ENCODE measurements at regions not wholly inside any gene's neighbourhood (a gene's known extent, or its start where the extent isn't known, plus 50 kb on each side); places are given as distances from the start of the nearest gene placed in this dataset.
"Not testable (repeated sequence)": the region's sequence is repeated elsewhere in the genome, so short reads cannot be mapped to it uniquely, and the experiment has no call there.

DNA sequence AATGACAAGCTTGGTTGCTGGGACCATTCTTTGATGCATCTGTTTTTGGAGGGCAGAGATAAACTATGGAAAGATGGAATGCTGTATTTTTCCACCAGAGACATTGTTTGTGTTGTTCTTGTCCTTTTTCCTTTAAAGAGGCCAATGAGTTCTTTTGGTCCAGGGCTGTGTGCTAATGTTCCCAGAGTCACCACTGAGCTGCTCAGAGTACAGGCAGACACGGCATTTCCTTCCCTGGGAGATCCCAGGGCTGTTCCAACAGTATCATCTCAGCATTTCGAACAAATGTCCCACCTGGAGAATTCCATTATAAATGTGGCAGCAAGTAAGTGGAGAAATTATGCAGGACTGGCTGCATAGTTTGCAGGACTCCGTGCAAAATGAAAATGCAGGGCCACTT is 190.6 kb downstream of the IL20RB start:
- Histone ChIP-seq H3K27me3 (ENCODE audit: insufficient read depth, low read length) (no peaks in the 10 kb centered on the region), H3K79me2 (ENCODE audit: insufficient read depth, low read length) (no peaks in the 10 kb centered on the region), H2AFZ (ENCODE audit: low read depth, low read length) (no peak overlapping the region), H4K20me1 (ENCODE audit: insufficient read depth, low read length) (no peaks in the 10 kb centered on the region), H3K36me3 (ENCODE audit: insufficient read depth, low read length) (no peaks in the 10 kb centered on the region), H3K4me2 (ENCODE audit: low read length) (no peak overlapping the region), H3K9me3 (ENCODE audit: insufficient read depth, low read depth, low read length) (no peaks in the 10 kb centered on the region), H3K27ac (ENCODE audit: low read depth, low read length) (no peak overlapping the region), H3K4me1 (ENCODE audit: insufficient read depth, low read length) (no peaks in the 10 kb centered on the region), H3K9ac (ENCODE audit: low read length) (no peak overlapping the region), H3K4me3 (ENCODE audit: insufficient read depth, low read depth, low read length) (no peak overlapping the region)
- FAIRE-seq = no peak
- H3K36me3 Mint-ChIP-seq (ENCODE audit: low read depth, unreplicated experiment) = no peaks in the 10 kb centered on the region
- no peaks in the 10 kb centered on the region for H3K9me3 Mint-ChIP-seq (ENCODE audit: unreplicated experiment)
- TF ChIP-seq, protein P1, sequence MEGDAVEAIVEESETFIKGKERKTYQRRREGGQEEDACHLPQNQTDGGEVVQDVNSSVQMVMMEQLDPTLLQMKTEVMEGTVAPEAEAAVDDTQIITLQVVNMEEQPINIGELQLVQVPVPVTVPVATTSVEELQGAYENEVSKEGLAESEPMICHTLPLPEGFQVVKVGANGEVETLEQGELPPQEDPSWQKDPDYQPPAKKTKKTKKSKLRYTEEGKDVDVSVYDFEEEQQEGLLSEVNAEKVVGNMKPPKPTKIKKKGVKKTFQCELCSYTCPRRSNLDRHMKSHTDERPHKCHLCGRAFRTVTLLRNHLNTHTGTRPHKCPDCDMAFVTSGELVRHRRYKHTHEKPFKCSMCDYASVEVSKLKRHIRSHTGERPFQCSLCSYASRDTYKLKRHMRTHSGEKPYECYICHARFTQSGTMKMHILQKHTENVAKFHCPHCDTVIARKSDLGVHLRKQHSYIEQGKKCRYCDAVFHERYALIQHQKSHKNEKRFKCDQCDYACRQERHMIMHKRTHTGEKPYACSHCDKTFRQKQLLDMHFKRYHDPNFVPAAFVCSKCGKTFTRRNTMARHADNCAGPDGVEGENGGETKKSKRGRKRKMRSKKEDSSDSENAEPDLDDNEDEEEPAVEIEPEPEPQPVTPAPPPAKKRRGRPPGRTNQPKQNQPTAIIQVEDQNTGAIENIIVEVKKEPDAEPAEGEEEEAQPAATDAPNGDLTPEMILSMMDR (IDR thresholded peaks at IDR 0.05; ENCODE audit: insufficient read depth, low read depth, low read length) = no peak
- TF ChIP-seq EZH2 (IDR thresholded peaks at IDR 0.05; ENCODE audit: insufficient read depth, low read length) = no peak
- no peak for DNase-seq (ENCODE audit: low read depth)
- no peak overlapping the region for H3K4me3 Mint-ChIP-seq (ENCODE audit: unreplicated experiment)
- no peak overlapping the region for H3K27ac Mint-ChIP-seq (ENCODE audit: unreplicated experiment)
- no peaks in the 10 kb centered on the region for H3K4me1 Mint-ChIP-seq (ENCODE audit: low read depth, unreplicated experiment)
- H3K27me3 Mint-ChIP-seq (ENCODE audit: low read depth, unreplicated experiment) = no peaks in the 10 kb centered on the region

DNA sequence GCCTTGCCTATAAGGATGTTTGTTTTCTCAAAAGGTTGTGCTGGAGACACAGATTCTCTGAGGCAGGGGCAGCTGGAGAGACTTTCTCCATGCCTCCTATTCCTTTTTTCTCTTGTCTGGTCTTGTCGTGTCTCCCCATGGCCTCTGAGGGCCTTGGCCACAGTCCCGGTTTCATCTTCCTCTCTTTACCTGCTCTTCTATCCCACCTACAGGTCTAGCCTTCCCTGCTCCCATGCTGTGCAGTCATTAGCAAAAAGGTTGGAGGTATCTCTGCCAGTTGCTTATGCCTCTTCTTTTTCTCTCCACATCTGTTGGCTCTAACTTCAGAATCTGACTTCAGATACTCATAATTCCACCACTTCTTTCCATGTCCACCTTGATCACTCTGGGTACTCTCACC is 191.1 kb downstream of the IL20RB start:
- H3K4me3 ChIP-seq (ENCODE audit: insufficient read depth, low read depth, low read length) = no peak overlapping the region
- H3K9me3 ChIP-seq (ENCODE audit: insufficient read depth, low read depth, low read length) = no peaks in the 10 kb centered on the region
- H3K27me3 ChIP-seq (ENCODE audit: insufficient read depth, low read length) = no peaks in the 10 kb centered on the region
- no peaks in the 10 kb centered on the region for H4K20me1 ChIP-seq (ENCODE audit: insufficient read depth, low read length)
- H3K27me3 Mint-ChIP-seq (ENCODE audit: low read depth, unreplicated experiment) = no peaks in the 10 kb centered on the region
- H3K27ac Mint-ChIP-seq (ENCODE audit: unreplicated experiment) = no peak overlapping the region
- H3K4me2 ChIP-seq (ENCODE audit: low read length) = no peak overlapping the region
- DNase-seq (ENCODE audit: low read depth) = no peak
- no peak overlapping the region for H3K4me3 Mint-ChIP-seq (ENCODE audit: unreplicated experiment)
- no peak overlapping the region for H3K9ac ChIP-seq (ENCODE audit: low read length)
- H3K4me1 Mint-ChIP-seq (ENCODE audit: low read depth, unreplicated experiment) = no peaks in the 10 kb centered on the region
- H3K36me3 Mint-ChIP-seq (ENCODE audit: low read depth, unreplicated experiment) = no peaks in the 10 kb centered on the region
- no peaks in the 10 kb centered on the region for H3K79me2 ChIP-seq (ENCODE audit: insufficient read depth, low read length)
- no peaks in the 10 kb centered on the region for H3K9me3 Mint-ChIP-seq (ENCODE audit: unreplicated experiment)
- no peak for FAIRE-seq
- H2AFZ ChIP-seq (ENCODE audit: low read depth, low read length) = no peak overlapping the region
- no peaks in the 10 kb centered on the region for H3K36me3 ChIP-seq (ENCODE audit: insufficient read depth, low read length)
- TF ChIP-seq, protein P1 (IDR thresholded peaks at IDR 0.05; ENCODE audit: insufficient read depth, low read depth, low read length) = no peak
- no peak for TF ChIP-seq EZH2 (IDR thresholded peaks at IDR 0.05; ENCODE audit: insufficient read depth, low read length)
- no peak overlapping the region for H3K27ac ChIP-seq (ENCODE audit: low read depth, low read length)
- no peaks in the 10 kb centered on the region for H3K4me1 ChIP-seq (ENCODE audit: insufficient read depth, low read length)

DNA sequence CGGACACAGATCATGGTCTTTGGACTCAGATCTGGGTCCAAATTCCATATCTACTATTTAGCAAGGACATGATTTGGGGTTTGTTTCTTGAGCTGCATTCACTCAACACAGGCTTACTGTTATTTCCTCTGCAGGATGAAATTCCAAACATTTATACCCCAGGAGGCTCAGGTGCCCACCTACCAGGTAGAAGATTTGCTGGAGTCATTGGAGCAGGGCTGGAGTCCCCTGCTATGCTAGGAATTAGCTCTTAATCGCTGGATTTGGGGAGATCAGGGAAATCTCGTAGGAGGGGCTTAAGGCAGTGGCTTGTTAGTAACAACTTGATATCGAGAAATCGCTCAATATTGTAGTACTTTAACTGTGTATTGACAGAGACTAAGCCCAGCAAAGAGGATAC is 193.0 kb downstream of the IL20RB start:
- no peaks in the 10 kb centered on the region for H3K4me1 ChIP-seq (ENCODE audit: insufficient read depth, low read length)
- H3K36me3 Mint-ChIP-seq (ENCODE audit: low read depth, unreplicated experiment) = no peaks in the 10 kb centered on the region
- H4K20me1 ChIP-seq (ENCODE audit: insufficient read depth, low read length) = no peaks in the 10 kb centered on the region
- no peaks in the 10 kb centered on the region for H3K79me2 ChIP-seq (ENCODE audit: insufficient read depth, low read length)
- FAIRE-seq = no peak
- H3K4me2 ChIP-seq (ENCODE audit: low read length) = no peak overlapping the region
- no peaks in the 10 kb centered on the region for H3K9me3 ChIP-seq (ENCODE audit: insufficient read depth, low read depth, low read length)
- H3K9ac ChIP-seq (ENCODE audit: low read length) = no peak overlapping the region
- H3K27ac ChIP-seq (ENCODE audit: low read depth, low read length) = no peak overlapping the region
- no peak overlapping the region for H3K27ac Mint-ChIP-seq (ENCODE audit: unreplicated experiment)
- no peaks in the 10 kb centered on the region for H3K27me3 ChIP-seq (ENCODE audit: insufficient read depth, low read length)
- H3K9me3 Mint-ChIP-seq (ENCODE audit: unreplicated experiment) = no peaks in the 10 kb centered on the region
- TF ChIP-seq, protein P1 (IDR thresholded peaks at IDR 0.05; ENCODE audit: insufficient read depth, low read depth, low read length) = no peak
- TF ChIP-seq EZH2 (IDR thresholded peaks at IDR 0.05; ENCODE audit: insufficient read depth, low read length) = no peak
- H3K4me1 Mint-ChIP-seq (ENCODE audit: low read depth, unreplicated experiment) = no peaks in the 10 kb centered on the region
- H3K36me3 ChIP-seq (ENCODE audit: insufficient read depth, low read length) = no peaks in the 10 kb centered on the region
- no peak overlapping the region for H3K4me3 Mint-ChIP-seq (ENCODE audit: unreplicated experiment)
- H3K27me3 Mint-ChIP-seq (ENCODE audit: low read depth, unreplicated experiment) = no peaks in the 10 kb centered on the region
- no peak overlapping the region for H3K4me3 ChIP-seq (ENCODE audit: insufficient read depth, low read depth, low read length)
- DNase-seq (ENCODE audit: low read depth) = no peak
- no peak overlapping the region for H2AFZ ChIP-seq (ENCODE audit: low read depth, low read length)

DNA sequence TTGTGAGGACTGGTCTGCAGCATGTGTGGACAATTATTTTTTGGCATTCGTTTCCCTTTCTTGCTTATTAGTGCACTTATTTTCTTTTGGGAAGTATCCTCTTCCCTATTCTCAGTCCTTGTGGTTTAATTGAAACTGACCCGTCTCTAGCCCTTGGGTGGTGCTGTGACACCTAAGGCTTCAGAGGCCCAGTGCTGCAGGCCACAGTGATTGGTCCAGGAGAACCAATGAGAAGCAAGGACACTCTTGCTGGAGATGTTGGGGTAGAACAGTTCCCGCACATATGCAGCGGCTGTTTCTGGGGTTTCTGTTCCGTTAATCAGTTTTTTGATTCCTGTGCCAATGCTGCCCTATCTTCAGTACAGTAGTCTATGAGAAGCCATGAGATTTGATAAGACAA is 195.3 kb downstream of the IL20RB start:
- not testable (repeated sequence) for H3K27ac Mint-ChIP-seq (ENCODE audit: unreplicated experiment); H3K4me3 ChIP-seq (ENCODE audit: insufficient read depth, low read depth, low read length); H3K36me3 ChIP-seq (ENCODE audit: insufficient read depth, low read length); H2AFZ ChIP-seq (ENCODE audit: low read depth, low read length); H4K20me1 ChIP-seq (ENCODE audit: insufficient read depth, low read length); H3K9me3 ChIP-seq (ENCODE audit: insufficient read depth, low read depth, low read length); H3K27ac ChIP-seq (ENCODE audit: low read depth, low read length); H3K4me1 ChIP-seq (ENCODE audit: insufficient read depth, low read length); H3K79me2 ChIP-seq (ENCODE audit: insufficient read depth, low read length); H3K27me3 Mint-ChIP-seq (ENCODE audit: low read depth, unreplicated experiment); H3K36me3 Mint-ChIP-seq (ENCODE audit: low read depth, unreplicated experiment); DNase-seq (ENCODE audit: low read depth); H3K4me3 Mint-ChIP-seq (ENCODE audit: unreplicated experiment); H3K4me1 Mint-ChIP-seq (ENCODE audit: low read depth, unreplicated experiment); H3K9ac ChIP-seq (ENCODE audit: low read length); H3K4me2 ChIP-seq (ENCODE audit: low read length); H3K27me3 ChIP-seq (ENCODE audit: insufficient read depth, low read length); H3K9me3 Mint-ChIP-seq (ENCODE audit: unreplicated experiment)
- FAIRE-seq = peak; percentile 73
